Coronary artery (tissue), 2 donors: ENCODE measurements at regions not wholly inside any gene's neighbourhood (a gene's known extent, or its start where the extent isn't known, plus 50 kb on each side); places are given as distances from the start of the nearest gene placed in this dataset.
"Not testable (repeated sequence)": the region's sequence is repeated elsewhere in the genome, so short reads cannot be mapped to it uniquely, and the experiment has no call there.

Experiments used
- DNase-seq: peaks from one replicate; pipeline ENCODE4 v3.0.0-alpha.2; 2017; ENCODE audit warnings: low spot score
- H3K27ac ChIP-seq, 2 donors: fragments of 200-600 bp; sonication (generic); one replicate each; pipeline ENCODE4 v1.5.1; 2016 to 2019
- H3K4me3 ChIP-seq: fragments of 200-600 bp; sonication (generic); 2 replicates; pipeline ENCODE4 v1.5.1; 2016; ENCODE audit warnings: mild to moderate bottlenecking, moderate library complexity
- CTCF ChIP-seq: fragments of 200-600 bp; sonication (generic); IDR thresholded peaks from one replicate; pipeline ENCODE4 v1.5.1; 2019; ENCODE audit warnings: antibody characterized with exemption

GRCh38 chr13:50291611-50292010, 276.4 kb downstream of the KCNRG start:
- no peak overlapping the region for H3K27ac ChIP-seq
- TF ChIP-seq CTCF = no peak
- DNase-seq = no peak
- H3K4me3 ChIP-seq = no peak overlapping the region

GRCh38 chr13:50292081-50292480, 276.8 kb downstream of the KCNRG start:
- no peak for TF ChIP-seq CTCF
- no peak for DNase-seq
- no peak overlapping the region for H3K4me3 ChIP-seq
- no peak overlapping the region for H3K27ac ChIP-seq

GRCh38 chr13:50294425-50294824, 279.2 kb downstream of the KCNRG start:
- H3K4me3 ChIP-seq, H3K27ac ChIP-seq, DNase-seq: not testable (repeated sequence)

DNA sequence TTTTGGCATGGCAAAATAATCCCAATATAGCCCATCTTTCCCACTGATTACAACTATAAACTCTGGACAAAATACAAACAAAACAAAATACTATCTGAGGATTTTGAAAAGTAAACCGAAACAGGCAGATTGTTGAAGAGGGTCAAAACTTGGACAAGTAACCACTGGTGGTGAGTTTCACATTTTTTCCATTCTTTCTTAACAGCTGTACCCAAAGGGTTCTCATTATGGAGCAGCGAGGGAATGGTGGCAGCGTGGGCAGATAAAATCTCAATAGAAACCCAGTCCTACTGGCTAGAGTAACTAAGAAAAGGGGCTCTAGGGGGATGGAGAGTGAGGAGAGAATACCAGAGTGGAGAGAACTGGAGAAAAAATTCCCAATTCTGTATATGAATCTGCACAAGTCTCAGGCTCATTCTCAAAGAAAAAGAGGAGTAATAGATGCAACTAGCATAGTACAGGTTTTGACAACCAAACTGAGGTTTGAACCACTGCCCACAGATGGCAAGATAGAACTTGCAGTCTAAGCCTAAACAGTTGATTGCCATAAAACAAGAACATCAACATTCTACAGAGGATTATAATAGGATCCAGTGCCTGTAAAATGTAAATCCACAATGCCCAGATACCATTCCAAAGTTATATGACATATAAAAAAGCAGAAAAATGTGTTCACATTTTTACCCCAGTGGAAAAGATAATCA, 284.5 kb downstream of the KCNRG start:
- no peak for TF ChIP-seq CTCF
- DNase-seq = no peak
- H3K27ac ChIP-seq = no peak overlapping the region
- no peak overlapping the region for H3K4me3 ChIP-seq

- no peak for DNase-seq
- Histone ChIP-seq H3K4me3 (no peak overlapping the region), H3K27ac (no peak overlapping the region)
- no peak for TF ChIP-seq CTCF
Measured at GRCh38 chr13:50303963-50304721, 288.9 kb downstream of the KCNRG start.

DNA sequence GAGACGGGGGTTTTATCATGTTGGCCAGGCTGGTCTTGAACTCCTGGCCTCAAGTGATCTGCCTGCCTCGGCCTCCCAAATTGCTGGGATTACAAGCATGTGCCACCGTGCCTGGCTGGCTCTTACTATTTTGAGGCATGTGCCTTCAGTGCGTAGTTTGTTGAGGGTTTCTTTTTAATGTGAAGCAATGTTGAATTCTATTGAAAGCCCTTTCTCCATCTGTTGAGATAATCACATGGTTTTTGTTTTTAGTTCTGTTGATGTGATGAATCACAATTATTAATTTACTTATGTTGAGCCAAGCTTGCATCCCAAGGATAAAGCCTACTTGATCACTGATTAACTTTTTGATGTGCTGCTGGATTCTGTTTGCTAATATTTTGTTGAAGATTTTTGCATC, 290.9 kb downstream of the KCNRG start:
- no peak for TF ChIP-seq CTCF
- H3K4me3 ChIP-seq = no peak overlapping the region
- DNase-seq = no peak
- no peak overlapping the region for H3K27ac ChIP-seq

- no peak for DNase-seq
- TF ChIP-seq CTCF = no peak
- no peak overlapping the region for H3K4me3 ChIP-seq
- H3K27ac ChIP-seq = no peak overlapping the region
Measured at GRCh38 chr13:50309318-50309717, 294.1 kb downstream of the KCNRG start.
